Brain microvascular endothelial cell (primary cell): ENCODE measurements at regions not wholly inside any gene's neighbourhood (a gene's known extent, or its start where the extent isn't known, plus 50 kb on each side); places are given as distances from the start of the nearest gene placed in this dataset.

Source experiments
- DNase-seq: peaks from one replicate; pipeline ENCODE4 v3.0.0-alpha.2; 2020
- H3K27ac ChIP-seq: fragments of 250-450 bp; sonication (Bioruptor Pico); 2 replicates; pipeline ENCODE4 v1.5.1; 2020; ENCODE audit warnings: mild to moderate bottlenecking, moderate library complexity
- H3K27me3 ChIP-seq: fragments of 250-450 bp; sonication (Bioruptor Pico); replicated peaks from 2 replicates; pipeline ENCODE4 v1.5.1; 2020; ENCODE audit warnings: mild to moderate bottlenecking
- H3K36me3 ChIP-seq: fragments of 250-450 bp; sonication (Bioruptor Pico); replicated peaks from 2 replicates; pipeline ENCODE4 v1.5.1; 2020; ENCODE audit warnings: mild to moderate bottlenecking
- H3K4me3 ChIP-seq: 2 replicates; pipeline ENCODE4 v1.5.1; 2011; ENCODE audit warnings: low read depth, mild to moderate bottlenecking, control low read depth, low read length, moderate library complexity
- CTCF ChIP-seq: IDR thresholded peaks from 2 replicates; pipeline ENCODE4 v1.5.1; 2011; ENCODE audit warnings: low read depth, mild to moderate bottlenecking, moderate library complexity, low read length, control low read depth, inconsistent platforms; ENCODE audit errors: missing control alignments
- in situ Hi-C: cut with HindIII; loops from 2 replicates; pipeline ENCODE4 v1.10.0; 2017; ENCODE audit warnings: low sequenced_read_pairs, low pct_ligation_motif_present

- no peak overlapping the region for H3K4me3 ChIP-seq
- H3K36me3 ChIP-seq, result no peaks in the 10 kb centered on the region
- in situ Hi-C loops, result no loop called here
- TF ChIP-seq CTCF, result no peak
- H3K27me3 ChIP-seq, result no peaks in the 10 kb centered on the region
- no peak overlapping the region for H3K27ac ChIP-seq
- DNase-seq, result no peak
These were observed 173.2 kb upstream of the DAB1 start for GRCh38 chr1:57597036-57597435.

DNA sequence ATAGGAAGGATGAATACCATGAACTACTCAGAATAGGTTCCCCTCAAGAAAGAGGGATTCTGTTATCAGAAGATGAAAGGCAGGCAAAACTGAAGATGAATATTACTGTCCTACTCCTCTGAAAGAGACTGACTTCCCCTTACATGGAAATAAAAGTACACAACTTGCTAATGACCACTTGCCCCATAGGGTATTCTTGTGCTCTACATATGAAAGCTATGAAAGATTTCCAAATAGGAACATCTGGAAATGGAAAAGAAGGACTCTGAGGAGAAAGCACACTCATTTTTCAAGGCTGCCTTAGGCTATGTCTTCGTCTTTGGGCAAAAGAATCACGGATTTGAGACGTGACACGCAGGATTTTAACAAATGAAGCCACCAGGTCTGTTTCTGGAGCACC lies 170.1 kb upstream of the DAB1 start:
- H3K4me3 ChIP-seq, result no peak overlapping the region
- no peak overlapping the region for H3K27ac ChIP-seq
- TF ChIP-seq CTCF, result no peak
- DNase-seq, result no peak
- no peaks in the 10 kb centered on the region for H3K27me3 ChIP-seq
- H3K36me3 ChIP-seq, result no peaks in the 10 kb centered on the region
- in situ Hi-C loops, result no loop called here

DNA sequence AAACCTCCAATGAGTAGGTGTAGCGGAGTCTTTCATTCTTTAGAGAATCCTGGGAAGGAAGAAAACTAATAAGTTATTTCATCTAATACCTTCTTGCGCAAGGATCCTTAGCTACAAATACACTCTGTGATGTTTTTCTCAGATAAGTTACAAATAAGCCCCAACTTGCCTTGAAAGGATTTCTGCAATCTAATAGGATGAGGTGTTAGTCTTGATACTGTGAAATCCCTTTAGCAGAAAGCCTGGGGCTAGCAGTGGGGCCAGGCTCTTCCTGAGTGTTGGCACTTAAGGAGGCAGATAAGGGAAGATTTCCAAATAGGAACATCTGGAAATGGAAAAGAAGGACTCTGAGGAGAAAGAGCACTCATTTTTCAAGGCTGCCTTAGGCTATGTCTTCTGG lies 168.0 kb upstream of the DAB1 start:
- H3K4me3 ChIP-seq, result no peak overlapping the region
- H3K27ac ChIP-seq, result no peak overlapping the region
- no peaks in the 10 kb centered on the region for H3K36me3 ChIP-seq
- H3K27me3 ChIP-seq, result no peaks in the 10 kb centered on the region
- in situ Hi-C loops, result no loop called here
- no peak for DNase-seq
- TF ChIP-seq CTCF, result no peak

DNA sequence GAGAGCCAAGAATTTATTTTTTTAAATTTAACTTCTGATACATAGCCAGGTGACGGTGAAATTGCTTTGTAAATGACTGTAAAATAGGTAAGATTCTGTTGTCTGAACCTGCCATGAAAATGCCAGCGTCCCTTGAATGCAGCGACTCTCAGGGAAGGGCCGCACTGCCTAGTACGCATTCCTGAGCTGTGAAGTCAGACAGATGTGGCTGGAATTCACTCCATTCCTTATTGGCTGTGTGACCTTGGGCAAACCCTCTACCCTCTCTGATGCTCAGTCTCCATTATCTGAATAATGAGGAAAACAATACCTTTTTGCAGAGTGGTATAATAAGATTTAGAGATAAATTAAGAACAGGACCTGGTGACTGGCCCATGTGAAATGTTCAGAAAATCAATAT lies 167.1 kb upstream of the DAB1 start:
- H3K36me3 ChIP-seq, result no peaks in the 10 kb centered on the region
- H3K4me3 ChIP-seq, result no peak overlapping the region
- H3K27ac ChIP-seq, result no peak overlapping the region
- TF ChIP-seq CTCF, result no peak
- H3K27me3 ChIP-seq, result no peaks in the 10 kb centered on the region
- in situ Hi-C loops, result no loop called here
- no peak for DNase-seq

- in situ Hi-C loops, result no loop called here
- no peak for DNase-seq
- TF ChIP-seq CTCF, result no peak
- Histone ChIP-seq H3K27ac (no peak overlapping the region), H3K27me3 (no peaks in the 10 kb centered on the region), H3K4me3 (no peak overlapping the region), H3K36me3 (no peaks in the 10 kb centered on the region)
These were observed 163.0 kb upstream of the DAB1 start for GRCh38 chr1:57586842-57587241.

- Histone ChIP-seq H3K27ac (no peak overlapping the region), H3K27me3 (no peaks in the 10 kb centered on the region), H3K36me3 (no peaks in the 10 kb centered on the region), H3K4me3 (no peak overlapping the region)
- no peak for TF ChIP-seq CTCF
- in situ Hi-C loops, result no loop called here
- no peak for DNase-seq
These were observed 154.8 kb upstream of the DAB1 start for GRCh38 chr1:57578680-57579079.
